CD4-positive, alpha-beta T cell treated with Interleukin-17A for 1 hour (primary cell): ENCODE measurements at regions not wholly inside any gene's neighbourhood (a gene's known extent, or its start where the extent isn't known, plus 50 kb on each side); places are given as distances from the start of the nearest gene placed in this dataset.

Experiments used
- DNase-seq: peaks from one replicate; pipeline ENCODE4 v3.0.0-alpha.2; 2020

DNA sequence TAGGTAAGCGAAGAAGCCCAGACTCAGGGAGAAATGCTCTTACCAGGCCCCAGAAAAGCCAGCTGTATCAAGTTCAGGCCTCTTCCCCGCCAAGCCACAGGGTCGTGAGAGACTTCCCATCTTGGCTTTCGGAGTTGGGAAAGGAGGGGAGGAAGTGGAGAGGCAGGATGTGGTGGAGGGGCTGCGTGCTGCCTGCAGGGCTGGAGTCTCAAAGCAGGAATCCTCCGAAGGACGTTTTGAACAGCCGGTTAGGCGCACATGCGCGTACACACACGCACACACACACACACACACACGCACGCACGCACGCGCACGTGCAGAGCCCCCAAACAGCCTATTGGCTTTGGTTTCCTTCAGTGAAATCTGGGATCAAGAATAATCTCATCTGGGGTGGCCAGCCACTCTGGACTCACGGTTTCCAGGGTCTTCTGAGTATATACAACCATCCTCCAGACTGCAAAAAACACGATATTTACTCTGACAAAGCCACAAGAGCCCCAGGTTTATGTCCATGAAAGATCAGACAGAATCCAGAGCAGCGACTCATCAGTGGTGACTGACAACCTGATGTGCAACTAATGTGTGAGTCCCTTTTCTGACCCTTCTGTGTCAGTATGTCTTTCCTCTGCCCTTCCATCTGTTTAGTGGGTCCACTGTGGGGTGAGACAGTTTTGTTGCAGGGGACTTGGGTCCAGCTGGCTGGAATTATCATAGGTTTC is 115.0 kb upstream of the ZNF438 start:
- no peak for DNase-seq

DNA sequence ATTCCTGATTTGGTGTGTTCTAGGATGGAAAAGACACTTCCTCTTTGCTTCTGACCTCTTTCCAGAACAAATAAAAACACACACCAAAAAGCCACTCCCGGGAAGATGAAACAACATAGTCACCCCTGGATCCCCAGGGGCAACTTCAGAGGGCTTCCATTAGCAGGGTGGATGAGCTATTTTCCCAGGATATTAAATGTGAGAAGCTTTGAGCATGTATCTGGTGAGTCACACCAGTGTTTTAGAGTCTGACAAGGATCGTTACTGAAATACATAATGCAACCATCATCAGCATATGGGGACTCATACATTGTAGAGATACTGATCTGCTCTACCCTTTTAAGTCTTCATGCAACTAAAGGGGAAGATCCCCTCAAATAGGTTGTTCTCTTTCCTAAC is 115.5 kb upstream of the ZNF438 start:
- DNase-seq: no peak

DNA sequence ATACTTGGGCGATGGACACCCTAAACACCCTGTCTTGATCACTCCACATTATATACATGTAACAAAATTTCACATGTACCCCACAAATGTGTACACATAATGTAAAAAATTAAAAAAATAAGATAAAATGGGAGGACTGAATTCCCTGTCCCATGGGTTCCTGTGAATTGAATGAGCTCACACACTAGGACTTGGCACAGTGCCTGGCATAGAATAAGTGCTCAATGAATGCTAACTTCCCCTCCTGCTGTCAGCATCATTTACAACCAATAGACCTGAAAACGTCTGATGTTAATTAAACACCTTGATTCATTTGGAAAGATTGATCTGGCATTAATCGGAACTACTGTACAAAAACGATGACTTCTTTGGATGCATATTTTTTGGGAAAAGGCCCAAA is 117.3 kb upstream of the ZNF438 start:
- no peak for DNase-seq

DNA sequence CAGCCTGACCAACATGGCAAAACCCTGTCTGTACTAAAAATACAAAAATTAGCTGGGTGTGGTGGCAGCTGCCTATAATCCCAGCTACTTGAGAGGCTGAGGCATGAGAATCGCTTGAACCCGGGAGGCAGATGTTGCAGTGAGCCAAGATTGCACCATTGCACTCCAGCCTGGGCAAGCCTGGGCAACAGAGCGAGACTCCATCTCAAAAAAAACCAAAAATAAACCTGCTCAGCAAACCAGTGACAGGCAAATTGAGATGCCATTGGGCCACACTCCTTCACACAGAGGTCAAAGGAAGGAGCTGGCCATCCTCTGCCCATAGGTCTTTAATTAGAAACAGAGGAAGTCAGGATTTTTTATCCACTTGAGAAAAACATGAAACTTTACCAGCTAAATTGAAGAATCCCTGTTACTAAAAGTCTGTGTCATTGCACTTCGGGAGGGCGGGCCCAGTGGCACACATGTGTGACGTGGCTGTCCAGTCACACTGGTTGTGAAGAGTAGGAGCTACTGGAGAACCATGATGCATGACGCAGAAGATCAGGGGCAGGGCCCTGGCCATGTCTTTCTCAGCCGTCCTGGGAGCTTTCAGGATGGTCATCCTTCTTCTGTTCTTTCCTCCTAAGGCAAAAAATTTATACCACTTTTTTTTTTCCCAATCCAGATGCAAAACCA is 118.3 kb upstream of the ZNF438 start:
- no peak for DNase-seq

DNA sequence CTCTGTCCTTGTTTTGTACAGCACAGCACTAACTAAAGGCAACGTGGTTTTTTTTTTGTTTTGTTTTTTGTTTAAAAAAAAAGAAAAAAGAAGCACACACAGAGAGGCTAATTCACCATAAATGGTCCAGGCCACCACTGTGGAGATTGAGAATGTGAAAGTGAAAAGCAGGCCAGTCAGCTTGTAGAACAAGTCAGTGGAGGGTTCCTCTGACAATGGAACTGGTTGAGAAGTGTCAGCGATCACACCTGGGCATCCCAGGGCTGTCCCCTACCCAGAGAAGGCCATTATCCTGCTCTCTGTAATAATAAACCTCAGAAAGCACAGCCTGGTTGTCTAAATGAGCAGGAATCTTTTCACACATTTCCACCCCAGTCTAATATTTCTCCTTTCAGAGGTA is 119.6 kb upstream of the ZNF438 start:
- DNase-seq: no peak

DNA sequence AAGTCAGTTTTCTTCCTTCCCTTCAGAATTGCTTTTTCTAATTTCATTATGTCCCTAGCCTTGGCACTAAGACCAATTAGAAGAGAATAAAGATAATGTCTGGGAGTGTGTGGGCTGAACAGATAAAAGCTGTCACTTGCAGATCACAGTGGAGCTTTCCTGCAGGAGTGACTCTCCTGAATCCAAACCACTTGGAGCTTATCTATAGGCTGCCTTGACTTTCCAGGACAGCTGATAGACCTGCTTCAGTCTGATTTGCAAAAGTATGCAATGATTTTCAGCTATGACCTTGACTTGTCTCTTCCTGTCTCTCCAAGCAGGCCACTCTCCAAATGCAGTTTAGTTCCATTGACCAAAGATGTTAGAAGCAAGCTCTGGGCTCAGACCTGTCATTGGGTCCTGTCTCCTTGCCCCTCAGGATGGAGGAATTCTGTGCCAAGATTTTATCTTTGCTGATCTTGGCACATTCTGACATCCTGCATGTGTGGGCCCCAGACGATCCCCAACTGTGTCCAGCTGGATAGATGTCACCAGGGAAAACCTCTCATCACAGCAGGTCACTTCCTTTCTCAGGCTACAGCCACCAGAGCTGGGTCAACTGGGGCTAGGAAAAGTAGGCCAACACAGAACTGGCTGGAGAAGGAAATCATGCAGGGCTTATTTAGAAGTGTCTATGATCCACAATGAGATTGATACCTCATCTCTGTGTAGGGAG is 120.9 kb upstream of the ZNF438 start:
- DNase-seq: no peak

DNA sequence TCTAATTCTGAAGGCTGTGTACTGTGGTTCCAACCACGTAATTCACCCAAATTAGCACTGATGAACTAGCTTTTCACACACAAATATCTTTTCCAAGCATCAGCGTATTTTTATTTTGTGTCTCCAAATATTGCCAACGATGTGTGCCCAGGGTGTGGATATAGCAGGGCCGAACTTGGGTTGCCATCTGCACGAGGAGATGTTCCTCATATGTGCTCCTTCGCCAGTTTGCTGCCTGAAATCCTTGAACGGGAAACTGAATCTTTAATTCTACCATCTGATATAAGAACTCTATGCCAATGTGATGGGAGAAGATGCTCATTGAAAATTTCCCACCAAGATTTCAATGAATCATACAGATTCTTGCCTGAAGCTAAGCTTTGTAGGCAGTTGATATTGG is 121.5 kb upstream of the ZNF438 start:
- no peak for DNase-seq

DNA sequence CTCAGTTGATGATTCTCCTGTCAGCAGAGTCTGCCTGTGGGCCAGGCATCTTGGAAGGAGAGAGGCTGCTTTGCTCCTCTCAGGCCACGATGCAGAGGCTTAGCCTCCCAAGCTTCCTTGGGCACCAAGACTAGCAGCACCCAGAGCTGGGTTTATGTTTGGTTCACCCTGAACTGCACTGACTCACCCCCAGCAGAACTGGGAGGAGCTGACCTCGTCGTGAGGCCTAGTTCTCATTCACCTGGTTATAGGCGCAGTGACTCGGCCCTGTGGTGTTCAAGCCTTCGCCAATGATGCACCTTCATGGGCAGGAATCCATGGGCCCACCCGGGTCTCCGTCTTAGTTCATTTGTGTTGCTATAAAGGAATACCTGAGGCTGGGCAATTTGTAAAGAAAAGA is 122.0 kb upstream of the ZNF438 start:
- no peak for DNase-seq

DNA sequence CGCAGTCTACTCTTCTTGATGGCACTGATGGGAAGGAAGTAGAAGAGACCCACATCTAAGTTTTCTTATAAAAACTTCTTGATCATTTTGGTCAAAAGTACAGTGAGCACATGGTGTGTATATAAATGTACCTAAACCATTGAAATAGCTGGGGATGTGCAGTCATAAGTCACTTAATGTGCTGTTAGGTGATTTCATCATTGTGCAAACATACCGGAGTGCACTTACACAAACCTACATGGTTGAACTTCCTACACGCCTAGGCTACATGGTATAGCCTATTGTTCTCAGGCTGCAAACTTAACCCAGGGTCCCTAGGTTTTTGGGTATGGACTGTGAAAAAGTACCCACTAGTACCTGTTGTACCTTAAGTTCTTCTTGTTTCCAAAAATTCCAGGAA is 123.3 kb upstream of the ZNF438 start:
- no peak for DNase-seq

DNA sequence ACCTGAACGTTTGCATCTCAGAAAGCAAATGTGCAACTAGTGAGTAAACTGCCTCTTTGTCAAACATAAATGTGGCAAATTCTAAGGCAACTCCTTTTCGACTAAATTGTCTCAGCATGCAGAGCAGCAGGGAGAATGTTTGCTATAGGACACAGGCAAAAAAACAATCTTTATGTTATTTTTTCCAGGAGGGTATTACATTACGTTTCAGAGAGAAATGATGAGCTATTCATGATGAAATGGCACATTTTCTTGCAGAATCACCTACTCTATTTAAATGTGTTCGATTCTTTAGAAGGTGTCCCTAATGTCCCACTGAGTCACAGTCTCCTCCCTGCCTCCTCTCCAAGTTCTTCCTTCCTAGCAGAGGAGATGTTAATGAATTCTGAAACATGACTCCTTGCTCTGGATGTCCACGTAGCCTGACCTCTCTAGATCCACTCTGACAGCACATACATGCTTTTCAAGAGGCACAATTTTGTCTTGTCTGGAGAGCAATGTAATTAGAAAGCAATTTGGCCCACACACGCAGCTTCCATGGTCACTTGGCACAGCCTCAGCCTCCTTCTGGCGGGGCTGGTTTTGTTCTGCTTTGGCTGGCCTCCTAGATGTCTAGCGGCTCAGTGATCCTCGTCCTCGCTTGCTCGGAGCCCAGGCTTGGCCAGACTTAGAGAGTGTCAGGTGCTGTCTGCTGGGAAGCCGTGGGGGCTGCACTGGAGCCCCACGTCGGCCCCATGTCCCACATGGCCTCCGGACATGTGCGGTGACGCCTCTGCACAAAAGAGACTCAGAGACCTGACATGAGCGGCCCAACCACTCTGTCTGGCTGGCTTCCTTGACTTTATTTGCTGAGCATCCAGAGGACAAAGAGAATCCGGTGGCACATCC is 125.7 kb upstream of the ZNF438 start:
- DNase-seq: no peak

DNA sequence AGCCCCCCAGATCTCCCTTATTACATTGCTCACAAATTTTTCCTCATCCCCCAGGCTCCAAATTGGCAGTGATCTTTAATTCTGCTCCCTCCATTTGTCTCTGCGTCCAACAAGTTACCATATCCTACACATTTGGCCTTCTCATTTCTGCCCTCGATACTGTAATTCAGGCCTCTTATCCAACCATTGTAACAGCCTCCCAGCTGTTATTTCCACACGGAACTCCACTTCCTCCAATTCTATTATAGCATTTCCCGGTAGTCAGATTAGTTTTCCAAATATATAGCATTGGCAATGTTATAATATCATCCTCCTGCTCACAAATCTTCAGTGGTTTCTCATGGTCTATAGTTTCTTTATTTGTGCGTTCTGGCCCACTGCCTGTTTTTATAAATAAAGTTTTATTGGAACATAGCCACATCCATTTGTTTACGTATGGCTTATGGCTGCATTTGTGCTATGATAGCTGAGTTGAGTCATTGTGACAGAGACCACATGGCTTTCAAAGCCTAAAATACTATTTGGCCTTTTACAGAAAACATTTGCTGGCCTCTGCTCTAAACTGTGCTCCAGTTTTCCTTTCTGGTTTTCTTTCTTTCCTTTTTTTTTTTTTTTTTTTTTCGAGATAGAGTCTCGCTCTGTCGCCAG is 126.5 kb upstream of the ZNF438 start:
- no peak for DNase-seq

DNA sequence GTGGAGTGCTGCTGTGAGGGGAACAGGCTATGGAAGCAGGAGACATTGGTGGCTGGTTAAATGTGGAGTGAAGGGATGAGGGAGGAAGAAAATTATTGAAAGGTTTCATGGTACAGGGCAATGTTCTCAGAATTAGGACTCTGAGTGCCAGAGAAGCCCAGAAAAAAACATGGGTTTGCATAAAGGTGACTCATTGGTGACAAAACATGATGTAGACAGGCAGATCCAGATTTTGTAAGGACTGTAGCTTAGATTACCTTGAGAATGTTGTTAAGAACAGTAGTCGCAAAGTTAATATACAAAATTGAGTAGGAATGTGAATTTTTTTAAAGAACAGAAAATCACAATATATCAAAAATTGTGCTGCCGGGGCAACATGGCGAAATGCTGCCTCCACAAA is 134.9 kb upstream of the ZNF438 start:
- DNase-seq: no peak

DNA sequence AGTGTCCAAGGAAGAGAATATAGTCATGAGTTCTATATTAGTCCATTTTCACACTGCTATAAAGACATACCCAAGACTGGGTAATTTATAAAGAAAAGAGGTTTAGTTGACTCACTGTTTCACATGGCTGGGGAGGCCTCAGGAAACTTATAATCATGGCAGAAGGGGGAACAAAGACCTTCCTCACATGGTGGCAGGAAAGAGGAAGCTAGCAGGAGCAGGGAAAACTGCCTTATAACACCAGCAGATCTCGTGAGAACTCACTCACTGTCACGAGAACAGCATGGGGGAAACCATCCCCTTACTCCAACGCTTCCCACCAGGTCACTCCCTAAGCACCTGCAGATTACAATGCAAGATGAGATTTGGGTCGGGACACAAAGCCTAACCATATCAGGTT is 139.0 kb upstream of the ZNF438 start:
- DNase-seq: no peak

DNA sequence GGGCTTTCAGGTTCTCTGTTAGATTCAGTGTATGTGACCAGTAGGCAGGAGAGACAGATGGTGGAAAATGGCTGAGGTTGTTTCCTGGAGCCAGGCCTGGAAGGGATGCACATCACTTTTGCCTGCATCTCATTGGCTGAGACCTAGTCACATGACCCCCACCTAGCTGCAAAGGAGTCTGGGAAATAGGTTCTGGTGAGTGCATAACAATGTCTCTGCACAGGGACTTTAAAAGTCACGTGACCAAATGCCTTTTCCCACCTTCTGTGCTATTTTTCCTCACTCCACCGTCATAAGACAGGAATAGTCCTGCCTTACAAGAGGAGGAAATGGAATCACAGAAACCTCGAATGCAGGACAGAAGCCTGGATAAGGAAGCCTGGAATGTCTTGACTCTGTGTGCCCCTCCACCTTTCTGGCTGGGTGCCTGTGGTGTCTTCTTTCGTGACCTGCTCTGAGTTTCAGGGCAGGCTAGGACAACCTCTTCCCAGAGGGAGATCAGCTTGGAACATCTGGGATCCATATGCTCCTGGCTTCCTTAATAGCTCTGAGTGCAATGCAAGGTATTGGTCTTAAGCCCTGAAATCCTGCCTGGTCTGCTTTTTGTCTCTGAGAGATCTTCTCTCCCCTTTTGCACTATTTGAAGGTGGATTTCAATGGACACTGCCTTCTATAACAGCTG is 139.9 kb upstream of the ZNF438 start:
- DNase-seq: no peak

DNA sequence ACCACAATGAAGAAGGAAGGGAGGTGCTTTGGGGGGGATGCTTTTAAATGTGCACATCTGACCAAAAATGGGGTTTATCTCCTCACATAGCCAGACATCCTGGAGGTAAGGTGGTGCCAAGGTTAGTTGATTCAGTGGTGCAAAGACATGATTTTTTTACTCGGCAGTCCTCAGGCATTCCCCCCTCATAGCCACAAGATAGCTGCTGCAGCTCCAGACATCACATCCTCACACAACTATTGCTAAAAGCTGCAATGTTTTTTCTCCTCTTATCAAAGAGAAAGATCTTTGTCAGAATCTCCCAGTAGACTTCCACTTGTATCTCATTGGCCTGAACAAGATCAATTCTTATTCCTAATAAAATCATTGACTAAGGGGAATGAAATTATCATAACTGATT is 141.3 kb upstream of the ZNF438 start:
- no peak for DNase-seq

DNA sequence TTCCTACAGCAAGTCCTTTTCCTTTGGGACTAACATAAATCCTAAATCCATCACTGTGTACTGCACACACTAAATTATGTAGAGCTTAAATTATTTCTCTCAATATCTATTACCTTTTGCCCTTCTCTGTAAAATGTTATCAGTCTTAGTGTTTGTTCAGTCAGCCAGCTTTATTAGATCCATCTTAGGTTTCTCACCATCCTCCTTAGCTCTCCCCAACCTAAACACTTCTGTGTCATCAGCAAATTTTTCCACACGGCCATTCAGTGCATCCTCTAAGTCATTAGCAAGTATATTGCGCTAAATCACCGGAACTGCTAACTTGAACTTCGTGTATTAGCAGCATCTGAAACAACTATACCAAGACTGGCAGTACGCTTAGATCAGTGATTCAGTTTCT is 142.1 kb upstream of the ZNF438 start:
- no peak for DNase-seq

DNA sequence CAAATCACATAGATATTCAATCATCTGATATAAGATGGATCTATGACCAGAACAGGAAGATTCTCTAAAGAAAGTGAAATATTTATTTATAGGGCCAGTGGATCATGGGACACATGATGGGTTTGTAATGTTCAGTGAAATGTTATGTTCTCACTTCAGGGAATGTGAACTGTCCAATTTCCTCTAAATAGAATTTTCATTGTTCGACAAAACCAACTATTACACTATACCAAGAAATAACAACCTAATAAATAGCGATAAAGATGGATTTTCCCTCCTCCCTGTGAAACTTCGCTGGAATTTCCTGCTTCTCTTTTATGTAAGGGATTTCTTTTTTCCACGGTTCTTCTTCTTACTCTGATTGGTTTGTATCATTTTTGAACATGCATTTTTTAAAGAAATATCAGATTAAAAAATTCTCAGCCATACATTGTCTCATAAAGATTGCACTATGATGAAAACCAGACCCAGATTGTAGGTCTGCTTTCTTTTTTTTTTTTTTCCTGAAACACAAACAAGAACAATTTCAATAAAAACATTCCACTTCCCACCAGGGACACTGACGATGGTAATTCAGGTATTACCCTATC is 139.8 kb upstream of the ZEB1 start:
- no peak for DNase-seq

DNA sequence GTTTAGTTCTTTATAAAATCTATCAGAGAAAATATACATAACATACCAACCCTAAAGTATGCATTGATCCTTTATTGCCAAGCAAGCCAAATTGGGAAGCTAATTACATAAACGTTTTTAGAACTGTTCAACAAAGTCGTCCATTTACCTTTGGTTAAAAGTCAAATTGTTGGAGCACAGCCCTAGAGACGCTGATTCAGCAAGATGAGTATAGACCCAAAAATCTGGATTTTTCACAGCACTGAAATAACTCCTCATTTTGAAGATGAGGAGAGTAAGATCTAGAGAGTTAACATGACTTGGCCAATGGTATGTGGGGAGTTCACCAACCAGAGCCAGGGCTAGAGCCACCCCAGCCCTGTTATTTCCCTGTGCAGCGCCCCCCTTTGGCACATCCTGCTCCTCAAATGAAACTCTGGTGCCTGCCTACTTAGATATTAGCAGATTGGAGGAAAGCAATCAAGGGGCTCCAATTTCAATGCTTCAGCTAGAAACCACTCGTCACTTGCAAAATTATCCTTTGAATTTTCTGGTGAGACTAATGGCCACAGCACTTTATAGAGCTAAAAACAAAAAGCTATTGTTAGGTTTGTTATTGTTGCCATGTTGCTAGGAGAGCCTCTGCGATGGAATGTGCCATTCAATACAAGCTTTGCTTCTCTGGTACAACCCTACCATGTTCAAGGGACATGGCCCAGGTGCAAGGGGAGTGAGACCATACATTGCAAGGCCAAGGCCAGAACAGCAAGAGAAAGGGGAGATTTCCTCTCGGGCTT is 132.6 kb upstream of the ZEB1 start:
- no peak for DNase-seq

DNA sequence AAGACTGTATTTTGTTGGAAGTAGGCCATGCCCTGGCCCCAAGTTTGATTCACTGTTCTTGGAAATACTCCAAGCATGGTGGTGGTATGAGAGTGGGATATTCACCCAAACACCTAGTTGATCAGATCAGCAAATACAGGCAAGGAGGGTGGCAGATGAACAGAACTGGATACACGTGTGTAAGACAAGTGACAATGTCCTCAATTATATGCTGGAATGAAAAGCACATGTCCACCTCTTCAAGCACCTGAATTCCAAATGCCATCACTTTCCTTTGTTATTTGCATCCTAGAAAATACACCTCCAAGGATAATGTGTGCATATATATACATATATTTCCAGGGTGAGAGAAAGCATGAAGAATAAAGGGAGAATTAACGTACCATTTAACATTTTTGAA is 131.8 kb upstream of the ZEB1 start:
- no peak for DNase-seq

DNA sequence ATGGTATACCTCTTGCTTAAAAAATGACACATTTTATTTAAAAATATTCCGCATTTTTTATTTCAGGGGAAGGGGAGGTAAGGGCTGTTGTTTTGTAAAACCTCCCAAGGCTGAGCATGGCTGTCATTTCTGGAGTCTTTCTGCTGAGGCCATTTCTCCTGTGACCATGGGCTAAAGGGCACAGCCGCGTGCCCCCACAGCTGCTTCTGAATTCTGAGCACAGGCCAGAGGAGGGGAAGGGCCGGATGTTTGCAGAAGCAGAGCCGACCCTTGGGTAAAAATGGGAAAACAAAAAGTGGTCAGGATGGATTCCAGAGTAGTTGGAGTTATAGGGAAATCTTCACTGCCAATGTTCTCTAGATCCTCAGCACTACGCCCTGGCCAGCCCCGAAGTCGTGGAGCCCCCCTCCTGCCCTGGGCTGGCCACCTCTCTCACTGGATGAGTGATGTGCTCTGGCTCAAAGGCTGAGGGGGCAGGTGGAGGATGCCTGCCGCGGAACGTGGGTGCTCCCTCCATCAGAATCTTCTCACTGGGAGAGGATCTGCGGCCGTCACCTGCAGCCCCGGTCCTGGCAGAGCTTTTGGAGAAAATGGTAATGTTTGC is 131.3 kb upstream of the ZEB1 start:
- no peak for DNase-seq
